NCI-H1048 (cell line): ENCODE measurements at regions not wholly inside any gene's neighbourhood (a gene's known extent, or its start where the extent isn't known, plus 50 kb on each side); places are given as distances from the start of the nearest gene placed in this dataset.
A peak's percentile ranks its signal among the peaks of the same experiment; 100 is the strongest.
"Not testable (repeated sequence)": the region's sequence is repeated elsewhere in the genome, so short reads cannot be mapped to it uniquely, and the experiment has no call there.

Experiments used
- DNase-seq: peaks from one replicate; lab custom pipeline; 2025; lab: John Stamatoyannopoulos, UW

DNA sequence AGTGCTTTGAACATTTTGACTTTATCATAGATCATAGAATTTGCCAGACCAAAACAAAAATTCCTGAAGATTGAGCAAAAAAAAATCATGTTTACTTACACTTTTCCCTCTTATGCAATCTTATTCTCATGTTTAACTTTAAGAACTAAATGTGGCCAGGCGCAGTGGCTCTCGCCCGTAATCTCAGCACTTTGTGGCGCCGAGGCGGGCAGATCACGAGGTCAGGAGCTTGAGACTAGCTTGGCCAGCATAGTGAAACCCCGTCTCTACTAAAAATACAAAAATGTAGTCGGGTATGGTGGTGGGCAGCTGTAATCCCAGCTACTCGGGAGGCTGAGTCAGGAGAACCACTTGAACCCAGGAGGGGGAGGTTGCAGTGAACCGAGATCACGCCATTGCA lies 227.9 kb upstream of the KYNU start:
- DNase-seq, result no peak

DNA sequence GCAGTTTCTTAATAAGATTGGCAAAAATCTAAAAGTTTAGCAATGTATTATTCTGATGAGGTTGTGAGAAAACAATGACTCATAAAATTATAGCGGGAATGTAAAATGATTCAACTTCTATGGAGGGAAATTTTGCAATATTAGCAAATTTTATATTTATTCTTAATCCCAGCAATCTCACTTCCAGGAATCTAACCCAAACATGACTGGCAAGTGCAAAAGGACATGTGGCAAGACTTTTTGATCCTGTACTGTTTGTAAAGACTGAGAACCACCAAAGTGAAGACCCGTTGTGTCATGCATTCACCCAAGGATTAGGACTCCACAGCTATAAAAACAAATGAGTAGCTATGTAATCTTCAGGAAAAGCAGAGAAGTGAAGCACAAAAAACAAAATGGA lies 234.8 kb upstream of the KYNU start:
- DNase-seq, result no peak

DNA sequence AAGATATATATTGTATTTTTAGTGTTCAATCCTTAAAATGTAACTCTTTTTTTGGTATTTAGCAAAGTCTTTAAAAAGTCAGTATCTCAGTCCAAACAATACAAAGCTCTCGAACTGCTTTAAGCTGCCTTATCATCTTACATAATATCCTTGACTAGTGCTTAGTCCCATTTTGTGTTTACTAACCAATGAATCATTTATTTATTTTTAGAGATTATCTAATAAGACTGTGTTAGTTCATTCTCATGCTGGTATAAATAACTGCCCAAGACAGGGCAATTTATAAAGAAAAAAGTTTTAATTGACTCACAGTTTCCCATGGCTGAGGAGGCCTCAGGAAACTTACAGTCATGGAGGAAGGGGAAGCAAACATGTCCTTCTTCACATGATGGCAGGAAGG lies 248.3 kb upstream of the KYNU start:
- no peak for DNase-seq

DNA sequence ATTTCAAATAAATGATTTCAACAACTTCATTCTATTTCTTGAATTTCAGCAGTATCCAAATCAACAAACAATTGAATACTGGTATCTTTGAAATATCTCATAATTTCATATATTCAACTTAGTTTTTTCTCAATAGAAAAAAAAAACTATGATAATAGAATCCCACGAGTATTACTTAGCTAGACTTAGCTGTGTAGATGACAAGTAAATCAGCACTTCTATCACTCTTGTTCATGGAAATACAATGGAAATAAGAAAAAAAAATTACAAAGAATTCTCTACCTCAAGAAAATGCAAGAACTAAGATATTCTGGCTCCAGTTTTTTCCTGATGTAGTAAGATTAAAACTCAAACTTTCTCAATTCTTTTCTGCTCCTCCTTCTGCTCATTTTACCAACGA lies 256.2 kb upstream of the KYNU start:
- no peak for DNase-seq

DNA sequence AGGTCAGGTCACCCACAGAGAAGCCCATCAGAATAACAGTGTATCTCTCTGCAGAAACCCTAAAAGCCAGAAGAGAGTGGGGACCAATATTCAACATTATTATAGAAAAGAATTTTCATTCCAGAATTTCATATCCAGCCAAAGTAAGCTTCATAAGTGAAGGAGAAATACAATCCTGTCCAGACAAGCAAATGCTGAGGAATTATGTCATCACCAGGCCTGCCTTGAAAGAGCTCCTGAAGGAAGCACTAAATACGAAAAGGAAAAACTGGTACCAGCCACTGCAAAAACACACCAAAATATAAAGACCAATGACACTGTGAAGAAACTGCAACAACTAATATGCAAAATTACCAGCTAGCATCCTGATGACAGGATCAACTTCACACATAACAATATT lies 260.0 kb upstream of the KYNU start:
- no peak for DNase-seq

DNA sequence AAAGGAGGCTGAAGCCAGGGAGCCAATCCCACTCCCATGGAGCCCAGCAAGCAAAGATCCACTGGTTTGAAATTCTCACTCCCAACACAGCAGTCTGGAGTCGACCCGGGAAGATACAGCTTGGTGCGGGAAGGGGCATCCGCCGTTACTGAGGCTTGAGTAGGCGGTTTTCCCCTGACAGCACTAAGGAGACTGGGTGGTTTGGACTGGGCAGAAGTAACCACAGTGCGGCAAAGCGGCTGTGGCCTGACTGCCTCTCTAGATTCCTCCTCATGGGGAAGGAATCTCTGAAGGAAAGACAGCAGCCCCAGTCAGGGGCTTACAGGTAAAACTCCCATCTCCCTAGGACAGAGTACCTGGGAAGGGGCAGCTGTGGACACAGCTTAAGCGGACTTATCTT lies 261.6 kb upstream of the KYNU start:
- DNase-seq, result no peak

DNA sequence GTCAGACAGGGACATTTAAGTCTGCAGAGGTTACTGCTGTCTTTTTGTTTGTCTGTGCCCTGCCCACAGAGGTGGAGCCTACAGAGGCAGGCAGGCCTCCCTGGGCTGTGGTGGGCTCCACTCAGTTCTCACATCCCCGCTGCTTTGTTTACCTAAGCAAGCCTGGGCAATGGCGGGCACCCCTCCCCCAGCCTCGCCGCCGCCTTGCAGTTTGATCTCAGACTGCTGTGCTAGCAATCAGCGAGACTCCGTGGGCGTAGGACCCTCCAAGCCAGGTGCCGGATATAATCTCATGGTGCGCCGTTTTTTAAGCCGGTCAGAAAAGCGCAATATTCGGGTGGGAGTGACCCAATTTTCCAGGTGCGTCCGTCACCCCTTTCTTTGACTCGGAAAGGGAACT lies 264.3 kb upstream of the KYNU start:
- not testable (repeated sequence) for DNase-seq

DNA sequence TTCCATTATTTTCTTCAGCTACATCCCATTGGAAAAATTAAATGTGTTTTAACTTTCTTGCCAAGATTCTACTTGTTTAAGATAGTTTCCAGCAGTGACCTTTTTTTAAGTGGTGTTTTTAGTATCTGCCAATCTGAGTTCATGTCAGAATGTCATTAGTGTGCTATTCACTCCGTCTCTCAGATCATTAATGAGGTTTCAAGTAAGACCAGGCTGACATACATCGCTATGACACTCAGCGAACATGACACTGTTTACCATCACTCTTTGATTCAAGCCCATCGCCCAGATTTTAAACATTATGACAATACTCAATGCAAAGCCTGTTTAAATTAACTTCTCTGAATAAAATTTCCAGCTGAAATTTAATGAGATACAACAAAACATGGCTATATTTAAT lies 272.0 kb upstream of the KYNU start:
- DNase-seq, result no peak

DNA sequence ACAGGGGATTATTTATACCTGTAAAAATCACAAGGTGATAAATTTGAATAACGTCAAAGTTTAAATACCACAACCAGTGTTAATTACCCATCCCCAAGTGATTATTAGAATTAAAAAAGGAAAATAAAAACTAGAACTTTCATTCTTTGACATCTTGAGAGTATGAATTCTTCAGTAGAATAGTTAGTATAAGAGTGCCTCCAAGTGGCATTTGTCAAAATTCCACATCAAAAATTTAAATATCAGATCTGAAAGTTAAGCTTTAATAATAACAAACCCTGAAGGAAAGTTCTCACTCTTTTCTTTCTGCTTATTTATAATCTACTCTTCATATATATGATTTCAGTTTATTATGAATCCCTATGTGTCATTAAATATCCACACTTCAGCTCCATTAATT lies 273.7 kb upstream of the KYNU start:
- peak; percentile 12 for DNase-seq

DNA sequence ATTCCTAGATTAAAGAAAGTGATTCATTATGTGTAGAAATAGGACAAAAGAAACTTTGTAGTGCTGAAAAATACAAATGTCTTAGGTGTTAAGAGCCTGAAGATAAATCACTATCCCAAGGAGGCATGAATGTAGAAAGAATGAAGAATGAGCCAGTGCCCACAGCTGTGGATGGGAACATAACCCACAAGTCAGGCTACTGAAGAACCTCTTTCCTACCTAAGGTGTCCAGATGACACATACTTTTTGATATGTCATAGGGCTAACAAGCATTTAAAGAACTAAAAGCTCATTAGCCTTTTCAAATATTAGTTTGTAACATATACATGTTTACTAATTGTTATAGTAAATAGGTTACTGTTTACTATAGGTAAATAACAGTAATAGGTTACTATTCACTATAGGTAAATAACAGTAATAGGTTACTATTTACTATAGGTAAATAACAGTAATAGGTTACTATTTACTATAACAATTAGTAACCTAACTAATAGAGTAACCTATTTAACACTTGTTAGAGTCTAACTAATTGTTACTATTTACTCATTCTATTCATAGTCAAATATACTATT lies 275.0 kb upstream of the KYNU start:
- DNase-seq, result no peak

DNA sequence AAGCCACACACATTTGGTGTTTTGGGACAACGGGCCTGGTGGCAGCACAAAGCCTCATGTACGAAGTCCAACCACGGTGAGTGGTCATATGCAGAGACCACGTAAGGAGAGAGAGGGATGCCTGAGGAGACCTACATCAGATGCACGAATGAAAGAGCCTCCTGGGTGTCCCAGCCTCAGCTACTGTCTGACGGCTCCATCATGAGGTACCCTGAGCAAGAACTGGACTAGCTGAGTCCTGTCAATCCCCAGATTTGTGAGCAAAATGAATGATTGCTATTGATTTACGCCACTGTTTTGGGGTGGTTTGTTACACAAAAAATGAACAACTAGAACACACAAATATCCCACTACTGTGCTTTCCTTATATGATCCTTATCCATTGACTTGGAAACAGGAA lies 275.7 kb upstream of the KYNU start:
- DNase-seq, result no peak

DNA sequence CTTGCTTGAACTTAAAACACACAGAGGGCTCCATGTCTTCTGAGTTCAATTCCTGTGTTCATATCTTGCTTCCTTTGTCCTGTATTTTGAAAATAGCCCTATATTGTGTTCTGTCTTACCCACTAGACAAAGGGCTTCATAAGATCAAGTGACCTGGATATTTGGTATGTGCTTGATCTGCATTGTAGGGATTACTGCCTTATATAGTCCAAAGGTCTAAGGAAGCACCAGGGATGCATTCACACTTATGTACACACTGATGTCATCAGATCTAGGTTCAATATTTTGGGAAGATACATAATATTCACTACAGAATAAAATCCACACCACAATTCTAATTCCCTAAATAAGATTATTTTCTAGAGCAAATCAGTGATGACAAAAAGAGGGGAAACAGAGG lies 278.0 kb upstream of the KYNU start:
- DNase-seq, result no peak

DNA sequence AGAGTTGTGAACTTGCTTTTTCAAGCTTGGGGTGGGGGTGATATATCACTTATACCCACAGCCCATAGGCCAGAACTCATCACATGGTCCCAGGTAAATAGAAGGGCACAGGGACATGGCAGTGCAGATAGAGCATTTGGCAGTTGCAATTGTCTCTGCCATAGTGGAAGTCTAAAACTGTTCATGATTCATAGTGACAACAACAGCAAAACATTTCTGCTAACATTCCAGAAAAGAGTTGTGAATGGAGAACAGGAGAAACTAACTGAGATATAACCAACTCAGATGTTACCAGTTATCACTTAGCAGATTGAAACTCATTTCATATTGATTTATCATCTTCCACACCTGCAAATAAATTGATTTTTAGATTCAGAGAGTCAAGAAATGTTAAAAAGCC lies 278.6 kb upstream of the KYNU start:
- no peak for DNase-seq

DNA sequence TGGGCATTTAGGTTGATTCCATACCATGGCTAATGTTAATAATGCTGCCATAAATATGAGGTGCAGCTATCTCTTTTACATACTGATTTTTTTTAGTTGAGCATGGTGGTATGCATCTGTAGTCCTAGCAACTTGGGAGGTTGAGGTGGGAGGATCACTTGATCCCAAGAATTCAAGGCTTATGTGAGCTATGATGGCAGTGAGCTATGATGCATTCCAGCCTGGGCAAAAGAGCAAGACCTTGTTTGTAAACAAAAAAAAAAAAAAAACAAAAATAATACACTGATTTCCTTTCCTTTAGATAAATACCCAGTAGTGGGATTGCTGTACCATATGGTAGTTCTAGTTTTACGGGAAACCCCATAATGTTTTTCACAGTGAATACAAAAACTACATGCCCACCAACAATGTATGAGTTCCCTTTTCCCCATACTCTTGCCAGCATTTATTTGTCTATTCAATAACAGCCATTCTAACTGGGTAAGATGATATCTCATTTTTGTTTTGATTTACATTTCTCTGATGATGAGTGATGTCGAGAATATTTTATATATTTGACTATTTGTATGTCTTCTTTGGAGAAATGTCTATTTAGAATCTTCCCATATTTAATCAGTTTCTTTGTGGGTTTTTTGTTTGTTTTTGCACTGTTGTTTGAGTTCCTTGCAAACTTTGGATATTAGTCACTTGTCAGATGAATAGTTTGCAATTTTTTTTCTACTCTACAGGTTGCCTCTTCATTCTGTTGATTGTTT lies 281.0 kb upstream of the KYNU start:
- DNase-seq, result no peak

DNA sequence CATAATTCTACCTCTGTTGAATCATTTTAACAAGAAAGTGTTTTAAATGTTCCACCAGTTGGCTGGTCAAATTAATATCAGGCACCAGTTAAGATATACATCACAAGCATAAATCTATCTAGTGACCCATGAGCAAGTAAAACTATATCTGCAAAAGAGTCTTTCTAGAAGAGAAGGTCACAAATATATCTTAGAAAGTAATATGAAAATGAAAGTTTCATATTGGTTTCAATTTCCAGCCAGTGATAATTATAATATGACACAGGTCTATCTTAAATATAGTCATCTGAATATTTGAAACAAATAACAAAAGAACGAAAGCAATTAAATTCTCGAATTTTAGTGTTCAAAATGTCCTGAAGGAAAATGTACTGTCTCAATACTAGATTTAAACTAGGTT lies 282.5 kb upstream of the KYNU start:
- no peak for DNase-seq

DNA sequence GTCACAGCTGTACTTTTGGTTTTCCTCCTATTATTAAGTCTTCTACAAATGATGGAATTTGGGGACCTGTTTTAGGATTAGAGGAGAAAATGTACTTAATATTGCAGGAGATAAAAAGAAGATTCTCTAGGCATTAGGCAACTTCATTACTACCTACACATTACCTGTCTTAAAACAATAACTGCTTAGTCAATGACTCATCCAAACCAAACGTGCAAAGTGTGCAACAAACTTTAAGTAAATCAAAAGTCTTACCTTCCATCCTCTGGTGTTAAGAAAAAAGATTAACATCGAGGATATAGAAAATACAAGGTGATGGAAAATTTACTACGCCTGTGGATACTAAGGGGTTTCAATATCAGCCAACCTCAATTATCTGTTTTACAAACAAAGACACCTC lies 285.3 kb upstream of the KYNU start:
- no peak for DNase-seq

DNA sequence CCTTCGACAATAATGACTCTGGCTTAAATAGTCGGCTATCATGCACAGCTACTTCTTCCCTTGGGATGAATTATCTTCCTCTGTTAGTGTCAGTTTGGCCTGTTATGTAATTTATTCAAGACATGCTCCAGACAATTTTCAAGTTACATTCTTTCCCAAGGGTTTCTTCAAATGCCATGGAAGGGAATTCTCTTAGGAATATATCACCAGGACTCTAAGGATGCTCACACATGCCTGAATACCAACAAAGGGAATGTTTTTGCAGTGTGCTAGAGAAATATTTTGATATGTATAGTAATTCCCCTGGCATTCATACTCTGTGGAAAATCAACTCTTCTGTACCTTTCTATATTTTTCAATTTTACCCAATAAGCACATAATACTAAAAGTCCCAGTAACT lies 286.0 kb upstream of the KYNU start:
- no peak for DNase-seq

DNA sequence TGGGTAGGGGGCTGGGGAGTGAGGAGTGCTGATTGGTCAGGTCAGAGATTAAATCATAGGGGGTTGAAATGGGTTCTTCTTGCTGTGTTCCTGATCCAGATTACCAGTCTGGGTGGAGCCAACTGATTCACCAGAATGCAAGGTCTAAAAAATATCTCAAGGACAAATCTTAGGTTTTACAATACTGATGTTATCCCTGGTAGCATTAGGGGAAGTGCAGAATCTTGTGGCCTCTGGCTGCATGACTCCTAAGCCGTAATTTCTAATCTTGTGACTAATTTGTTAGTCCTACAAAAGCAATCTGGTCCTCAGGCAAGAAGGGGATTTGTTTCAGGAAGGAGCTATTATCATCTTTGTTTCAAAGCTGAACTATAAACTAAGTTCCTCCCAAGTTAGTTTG lies 289.2 kb upstream of the KYNU start:
- DNase-seq, result no peak

DNA sequence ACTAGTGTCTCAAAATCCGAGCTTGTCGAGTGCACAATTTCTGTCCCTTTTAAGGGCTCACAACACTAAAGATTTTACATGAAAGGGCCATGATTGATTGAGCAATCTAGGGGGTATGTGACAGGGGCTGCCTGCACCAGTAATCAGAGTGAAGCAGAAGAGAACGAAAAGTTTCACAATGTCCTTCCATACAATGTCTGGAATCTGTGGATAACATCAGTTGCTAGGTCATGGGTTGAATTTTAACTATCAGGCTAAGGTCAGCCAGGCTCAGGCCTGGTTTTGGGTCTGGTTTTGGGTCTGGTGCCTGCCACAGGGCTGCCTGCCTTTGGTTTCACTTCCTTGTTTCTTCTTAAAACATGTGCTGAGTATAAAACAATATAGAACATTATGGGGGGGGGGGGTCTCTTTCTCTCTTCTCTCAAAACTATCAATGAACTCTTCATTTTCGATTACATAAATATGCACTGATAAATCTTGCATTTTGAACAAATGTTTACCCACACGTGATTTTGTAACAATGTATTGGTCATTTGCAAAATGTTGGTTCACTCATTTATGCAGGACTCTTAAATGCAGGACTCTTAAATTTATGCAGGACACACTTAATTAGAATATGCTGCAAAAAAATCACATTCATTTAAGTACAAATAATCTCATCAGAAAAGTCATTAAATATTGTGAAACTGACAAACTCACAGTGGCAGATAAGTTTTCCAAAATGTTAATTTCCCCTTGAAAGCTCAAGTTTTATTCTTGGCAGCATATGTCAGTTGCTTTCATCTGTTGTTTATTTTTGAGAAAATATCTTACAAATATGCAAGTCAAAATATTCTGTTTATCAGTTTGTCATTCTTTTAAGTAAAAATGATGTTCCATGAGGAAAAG lies 290.5 kb upstream of the KYNU start:
- no peak for DNase-seq

DNA sequence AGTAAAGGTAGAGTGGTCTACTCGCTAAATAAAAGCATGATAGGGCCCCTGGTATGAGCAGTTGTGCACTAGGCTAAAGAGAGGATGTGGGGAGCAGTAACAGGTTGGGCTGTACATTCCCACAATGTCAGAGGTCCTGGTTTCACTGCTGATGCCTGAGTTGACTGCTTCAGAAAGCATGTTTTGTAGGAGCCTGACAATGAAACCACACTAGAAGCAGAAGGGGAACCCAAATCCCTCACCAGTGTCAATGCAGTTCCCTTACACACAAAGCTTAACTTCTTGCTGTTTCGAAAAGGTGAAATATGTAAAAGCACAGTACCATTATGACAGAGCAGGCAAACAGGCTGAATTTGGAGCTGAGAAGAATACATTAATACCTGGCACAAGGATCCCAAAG lies 291.7 kb upstream of the KYNU start:
- DNase-seq, result no peak

DNA sequence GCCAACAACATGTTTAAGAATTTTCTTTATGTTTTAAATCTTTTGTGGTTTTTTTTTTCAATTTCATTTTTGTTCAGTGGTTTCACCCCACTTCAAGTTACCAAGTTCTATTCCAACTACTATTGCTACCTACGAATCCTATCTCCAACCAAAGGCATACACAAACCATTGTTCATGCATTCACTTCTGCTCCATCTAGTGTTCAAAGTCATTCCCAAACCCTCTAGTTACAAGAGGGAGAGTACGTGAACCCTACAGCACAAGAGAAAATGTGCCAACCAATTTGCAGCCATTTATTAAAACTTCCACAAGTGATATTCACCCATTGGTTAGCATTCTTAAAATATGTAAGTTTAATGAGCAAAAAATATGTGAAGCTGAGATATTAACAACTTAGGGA lies 295.1 kb upstream of the KYNU start:
- DNase-seq, result no peak

DNA sequence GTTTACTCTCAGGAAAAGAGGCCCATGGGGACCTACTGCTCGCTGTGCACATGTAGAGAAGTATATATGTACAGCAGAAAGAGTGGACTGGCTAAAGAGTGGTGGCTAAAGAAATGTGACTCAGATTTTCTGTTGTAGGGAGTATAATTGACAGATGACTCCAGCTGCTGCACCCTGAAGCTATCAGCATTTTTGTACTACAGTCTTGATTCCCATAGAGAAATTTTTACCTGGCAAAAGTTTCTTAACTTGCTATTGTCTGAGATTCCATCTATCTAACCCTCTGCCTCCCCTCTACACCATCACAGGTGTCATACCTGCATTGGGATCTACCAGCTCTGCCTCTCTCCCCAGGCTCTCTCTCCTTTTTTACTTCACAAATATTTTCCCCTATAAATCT lies 296.0 kb upstream of the KYNU start:
- no peak for DNase-seq

DNA sequence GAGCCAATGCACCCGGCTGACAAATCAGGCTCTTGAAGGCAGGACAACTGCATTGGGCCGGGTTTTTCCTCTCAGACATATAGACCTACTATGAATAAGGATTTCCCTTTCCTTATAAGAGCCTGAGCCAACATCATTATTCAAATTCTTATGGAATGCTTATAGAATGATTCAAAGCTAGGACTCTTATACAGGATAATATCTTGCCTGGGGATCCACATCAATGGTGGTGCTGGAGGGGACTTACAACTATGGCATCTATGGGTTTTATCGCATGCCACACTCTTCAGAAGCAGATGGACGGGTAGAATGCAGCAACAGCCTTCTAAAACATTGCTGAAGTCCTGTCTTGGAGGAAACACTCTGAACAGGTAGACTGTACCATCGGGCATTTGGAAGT lies 296.8 kb upstream of the KYNU start:
- DNase-seq, result no peak
